MV-4-11 (cell line): ENCODE measurements at regions not wholly inside any gene's neighbourhood (a gene's known extent, or its start where the extent isn't known, plus 50 kb on each side); places are given as distances from the start of the nearest gene placed in this dataset.
"Not testable (repeated sequence)": the region's sequence is repeated elsewhere in the genome, so short reads cannot be mapped to it uniquely, and the experiment has no call there.

Source experiments
- DNase-seq: peaks from one replicate; lab custom pipeline; 2025; lab: John Stamatoyannopoulos, UW

GRCh38 chr14:61167642-61168041, 113.5 kb downstream of the TMEM30B start:
- no peak for DNase-seq

- no peak for DNase-seq
These were observed 120.3 kb downstream of the TMEM30B start for GRCh38 chr14:61160798-61161197.

GRCh38 chr14:61154641-61155040, 126.5 kb downstream of the TMEM30B start:
- no peak for DNase-seq

- DNase-seq = peak; percentile 92
These were observed 127.1 kb downstream of the TMEM30B start for GRCh38 chr14:61153914-61154545.

GRCh38 chr14:61153431-61153830, 127.7 kb downstream of the TMEM30B start:
- DNase-seq = no peak

GRCh38 chr14:61152851-61153364, 128.2 kb downstream of the TMEM30B start:
- no peak for DNase-seq

GRCh38 chr14:61151251-61151650, 129.9 kb downstream of the TMEM30B start:
- no peak for DNase-seq

- no peak for DNase-seq
These were observed 130.3 kb downstream of the TMEM30B start for GRCh38 chr14:61150851-61151250.

GRCh38 chr14:61149896-61150295, 131.2 kb downstream of the TMEM30B start:
- DNase-seq = no peak

- no peak for DNase-seq
These were observed 132.3 kb downstream of the TMEM30B start for GRCh38 chr14:61148742-61149350.

- DNase-seq = no peak
These were observed 133.1 kb downstream of the TMEM30B start for GRCh38 chr14:61147831-61148549.

- no peak for DNase-seq
These were observed 133.7 kb downstream of the TMEM30B start for GRCh38 chr14:61147381-61147821.

GRCh38 chr14:61146899-61147298, 134.2 kb downstream of the TMEM30B start:
- DNase-seq = no peak

- DNase-seq = no peak
These were observed 135.1 kb downstream of the TMEM30B start for GRCh38 chr14:61145903-61146481.

GRCh38 chr14:61145034-61145902, 135.9 kb downstream of the TMEM30B start:
- no peak for DNase-seq

- not testable (repeated sequence) for DNase-seq
These were observed 136.8 kb downstream of the TMEM30B start for GRCh38 chr14:61144117-61145033.

GRCh38 chr14:61140872-61141271, 140.3 kb downstream of the TMEM30B start:
- DNase-seq = peak; percentile 23

- no peak for DNase-seq
These were observed 140.9 kb downstream of the TMEM30B start for GRCh38 chr14:61140271-61140670.

- no peak for DNase-seq
These were observed 142.0 kb downstream of the TMEM30B start for GRCh38 chr14:61139006-61139599.

GRCh38 chr14:61132894-61133293, 148.2 kb downstream of the TMEM30B start:
- peak; percentile 56 for DNase-seq
